ENCODE measurements at regions not wholly inside any gene's neighbourhood (a gene's known extent, or its start where the extent isn't known, plus 50 kb on each side); places are given as distances from the start of the nearest gene placed in this dataset.

DNA sequence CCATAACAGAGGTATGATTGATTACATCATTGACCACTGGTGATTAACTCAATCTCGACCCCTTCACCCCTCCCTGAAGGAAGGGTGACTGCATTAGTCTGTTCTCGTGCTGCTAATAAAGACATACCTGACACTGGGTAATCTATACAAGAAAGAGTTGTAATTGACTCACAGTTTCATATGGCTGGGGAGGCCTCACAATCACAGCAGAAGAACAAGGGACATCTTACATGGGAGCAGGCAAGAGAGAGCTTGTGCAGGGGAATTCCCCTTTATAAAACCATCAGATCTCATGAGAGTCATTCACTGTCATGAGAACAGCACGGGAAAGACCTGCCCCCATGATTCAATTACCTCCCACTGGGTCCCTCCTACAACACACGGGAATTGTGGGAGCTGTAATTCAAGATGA, 55.9 kb upstream of the TMCC3 start:
- no peak for DNase-seq

DNA sequence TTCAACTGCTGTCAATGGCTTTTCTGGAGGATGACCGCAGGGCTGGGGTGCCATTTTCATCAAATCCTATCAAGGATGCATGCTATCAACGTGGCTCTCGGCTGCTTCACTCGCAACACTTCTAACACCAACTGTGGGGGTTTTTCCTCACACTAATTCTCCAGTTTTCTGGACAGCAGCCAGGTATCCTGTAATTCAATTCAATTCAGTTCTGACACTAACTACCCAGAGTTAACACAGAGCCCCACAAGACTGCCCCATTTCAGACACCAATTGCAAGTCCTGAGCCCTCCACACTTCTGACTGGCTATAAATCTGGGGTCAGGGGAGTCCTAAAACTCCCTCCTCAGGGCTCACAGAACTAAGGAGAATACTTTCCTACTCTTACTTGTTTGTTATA, 55.3 kb upstream of the TMCC3 start:
- no peak for DNase-seq

DNA sequence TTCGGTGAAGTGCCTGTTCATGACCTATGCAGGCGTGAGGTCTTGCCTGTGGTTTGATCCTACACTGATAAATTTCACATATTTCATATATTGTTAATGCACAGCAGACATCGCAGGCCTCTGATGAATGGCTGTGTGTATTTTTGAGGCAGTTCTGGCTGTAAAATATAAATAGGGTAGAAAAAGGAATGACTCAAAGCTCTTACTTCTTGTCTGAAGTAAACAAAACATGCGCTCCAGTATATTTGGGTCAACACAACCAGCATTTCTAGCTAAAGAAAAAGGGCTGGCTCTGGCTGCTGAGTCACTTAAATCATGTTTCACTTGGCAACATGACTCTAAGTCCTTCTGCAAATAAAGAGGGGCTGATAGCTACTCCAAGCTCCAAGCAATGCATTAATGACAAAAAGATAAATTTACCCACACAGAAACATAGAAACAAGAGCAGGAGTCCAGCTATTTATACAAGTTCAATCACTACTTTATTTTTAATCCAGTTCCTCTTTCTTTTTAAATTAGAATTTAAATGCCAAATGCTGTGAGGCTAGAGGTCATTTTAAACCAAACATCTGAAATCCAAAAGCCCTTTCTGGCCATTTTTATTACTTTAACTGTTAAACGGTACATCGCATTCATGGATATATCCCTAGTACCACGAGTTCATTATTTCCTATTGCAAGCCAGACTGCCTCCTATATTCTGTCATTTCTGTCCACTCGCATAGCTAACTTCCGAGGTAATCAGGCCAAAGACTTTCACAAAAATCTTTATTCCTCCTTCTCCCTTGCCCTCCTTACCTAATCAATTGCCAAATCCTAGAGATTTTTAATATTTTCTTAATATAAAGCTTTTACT, 54.3 kb upstream of the TMCC3 start:
- DNase-seq = no peak

DNA sequence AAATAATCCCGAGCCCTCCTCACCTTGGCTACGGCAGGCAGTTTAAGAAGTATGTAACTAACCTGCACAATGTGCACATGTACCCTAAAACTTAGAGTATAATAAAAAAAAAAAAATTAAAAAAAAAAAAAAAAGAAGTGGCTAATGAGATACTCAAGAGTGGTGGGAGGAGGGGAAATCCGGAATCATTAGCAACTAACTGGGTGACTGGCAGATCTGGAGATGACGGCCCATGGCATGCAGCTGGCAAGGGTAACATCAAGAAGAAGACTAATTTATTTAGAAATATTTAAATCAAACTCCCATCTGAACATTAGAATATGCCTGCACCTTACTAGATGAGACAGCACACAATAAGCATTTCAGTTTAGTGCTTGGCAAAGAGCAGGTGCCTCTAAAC, 52.3 kb upstream of the TMCC3 start:
- DNase-seq = no peak

DNA sequence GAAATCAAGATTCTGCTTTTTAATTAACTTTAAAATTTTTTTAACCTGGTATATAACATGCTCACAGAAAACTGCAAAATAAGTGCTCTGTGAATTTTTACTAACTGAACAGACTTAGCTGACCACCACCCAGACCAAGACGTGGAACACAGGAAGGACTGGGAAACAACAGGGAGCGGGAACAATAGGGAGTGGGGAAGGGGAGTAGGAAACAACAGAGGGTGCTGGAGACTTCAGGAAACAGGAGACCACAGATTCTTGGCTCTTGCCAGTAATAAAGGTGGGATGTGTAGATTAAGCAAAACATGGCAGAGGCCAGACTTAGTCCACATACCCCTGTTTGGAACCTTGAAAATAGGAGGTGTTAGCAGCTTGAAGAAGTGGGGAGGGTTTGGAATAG, 51.4 kb upstream of the TMCC3 start:
- no peak for DNase-seq

DNA sequence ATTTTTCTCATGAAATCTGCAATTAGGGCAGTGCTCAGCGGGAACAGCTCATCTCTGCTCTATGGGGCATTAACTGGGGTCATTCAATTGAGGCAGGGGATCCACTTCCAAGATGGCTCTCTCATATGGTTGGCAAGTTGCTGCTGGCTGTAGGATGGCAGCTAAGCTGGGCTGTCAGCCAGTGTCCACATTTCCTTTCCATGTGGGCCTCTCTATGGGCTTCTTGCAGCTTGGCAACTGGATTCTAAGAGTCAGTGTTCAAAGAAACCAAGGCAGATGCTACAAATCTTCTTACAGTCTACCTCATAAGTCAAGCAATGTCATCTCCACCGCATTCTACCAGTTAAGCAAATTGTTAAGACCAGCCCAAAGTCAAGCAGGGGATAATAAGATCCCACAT, 50.3 kb upstream of the TMCC3 start:
- no peak for DNase-seq

Data from NCI-H1105 treated with DMSO at 0.1 percent for 48 hours (cell line).